ENCODE measurements at regions not wholly inside any gene's neighbourhood (a gene's known extent, or its start where the extent isn't known, plus 50 kb on each side); places are given as distances from the start of the nearest gene placed in this dataset.

DNA sequence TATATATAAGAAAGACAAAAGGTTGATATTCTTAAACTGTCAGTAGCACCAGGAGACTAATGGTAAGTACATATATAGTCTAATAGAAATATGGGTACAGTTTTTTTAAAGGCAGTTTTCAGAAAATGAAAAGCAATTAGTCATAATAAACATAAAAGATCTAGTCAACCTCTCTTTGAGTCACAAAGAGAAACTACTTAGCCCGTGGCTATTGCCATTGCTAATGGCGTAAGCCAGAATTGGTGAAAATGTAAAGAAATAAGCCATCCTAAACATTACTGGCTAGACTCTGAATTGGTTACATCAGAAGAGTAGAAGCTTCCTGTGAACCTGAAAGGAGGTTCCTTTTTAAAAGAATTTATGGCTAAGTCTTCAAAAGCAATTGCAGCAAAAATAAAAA, 668.7 kb upstream of the CPEB2 start:
- H3K4me1 ChIP-seq (ENCODE audit: insufficient read depth) = no peaks in the 10 kb centered on the region
- no peak for DNase-seq (ENCODE audit: low spot score)
- no peak for TF ChIP-seq EZH2 (IDR thresholded peaks at IDR 0.05; ENCODE audit: low read depth, unreplicated experiment)
- TF ChIP-seq, protein P1, sequence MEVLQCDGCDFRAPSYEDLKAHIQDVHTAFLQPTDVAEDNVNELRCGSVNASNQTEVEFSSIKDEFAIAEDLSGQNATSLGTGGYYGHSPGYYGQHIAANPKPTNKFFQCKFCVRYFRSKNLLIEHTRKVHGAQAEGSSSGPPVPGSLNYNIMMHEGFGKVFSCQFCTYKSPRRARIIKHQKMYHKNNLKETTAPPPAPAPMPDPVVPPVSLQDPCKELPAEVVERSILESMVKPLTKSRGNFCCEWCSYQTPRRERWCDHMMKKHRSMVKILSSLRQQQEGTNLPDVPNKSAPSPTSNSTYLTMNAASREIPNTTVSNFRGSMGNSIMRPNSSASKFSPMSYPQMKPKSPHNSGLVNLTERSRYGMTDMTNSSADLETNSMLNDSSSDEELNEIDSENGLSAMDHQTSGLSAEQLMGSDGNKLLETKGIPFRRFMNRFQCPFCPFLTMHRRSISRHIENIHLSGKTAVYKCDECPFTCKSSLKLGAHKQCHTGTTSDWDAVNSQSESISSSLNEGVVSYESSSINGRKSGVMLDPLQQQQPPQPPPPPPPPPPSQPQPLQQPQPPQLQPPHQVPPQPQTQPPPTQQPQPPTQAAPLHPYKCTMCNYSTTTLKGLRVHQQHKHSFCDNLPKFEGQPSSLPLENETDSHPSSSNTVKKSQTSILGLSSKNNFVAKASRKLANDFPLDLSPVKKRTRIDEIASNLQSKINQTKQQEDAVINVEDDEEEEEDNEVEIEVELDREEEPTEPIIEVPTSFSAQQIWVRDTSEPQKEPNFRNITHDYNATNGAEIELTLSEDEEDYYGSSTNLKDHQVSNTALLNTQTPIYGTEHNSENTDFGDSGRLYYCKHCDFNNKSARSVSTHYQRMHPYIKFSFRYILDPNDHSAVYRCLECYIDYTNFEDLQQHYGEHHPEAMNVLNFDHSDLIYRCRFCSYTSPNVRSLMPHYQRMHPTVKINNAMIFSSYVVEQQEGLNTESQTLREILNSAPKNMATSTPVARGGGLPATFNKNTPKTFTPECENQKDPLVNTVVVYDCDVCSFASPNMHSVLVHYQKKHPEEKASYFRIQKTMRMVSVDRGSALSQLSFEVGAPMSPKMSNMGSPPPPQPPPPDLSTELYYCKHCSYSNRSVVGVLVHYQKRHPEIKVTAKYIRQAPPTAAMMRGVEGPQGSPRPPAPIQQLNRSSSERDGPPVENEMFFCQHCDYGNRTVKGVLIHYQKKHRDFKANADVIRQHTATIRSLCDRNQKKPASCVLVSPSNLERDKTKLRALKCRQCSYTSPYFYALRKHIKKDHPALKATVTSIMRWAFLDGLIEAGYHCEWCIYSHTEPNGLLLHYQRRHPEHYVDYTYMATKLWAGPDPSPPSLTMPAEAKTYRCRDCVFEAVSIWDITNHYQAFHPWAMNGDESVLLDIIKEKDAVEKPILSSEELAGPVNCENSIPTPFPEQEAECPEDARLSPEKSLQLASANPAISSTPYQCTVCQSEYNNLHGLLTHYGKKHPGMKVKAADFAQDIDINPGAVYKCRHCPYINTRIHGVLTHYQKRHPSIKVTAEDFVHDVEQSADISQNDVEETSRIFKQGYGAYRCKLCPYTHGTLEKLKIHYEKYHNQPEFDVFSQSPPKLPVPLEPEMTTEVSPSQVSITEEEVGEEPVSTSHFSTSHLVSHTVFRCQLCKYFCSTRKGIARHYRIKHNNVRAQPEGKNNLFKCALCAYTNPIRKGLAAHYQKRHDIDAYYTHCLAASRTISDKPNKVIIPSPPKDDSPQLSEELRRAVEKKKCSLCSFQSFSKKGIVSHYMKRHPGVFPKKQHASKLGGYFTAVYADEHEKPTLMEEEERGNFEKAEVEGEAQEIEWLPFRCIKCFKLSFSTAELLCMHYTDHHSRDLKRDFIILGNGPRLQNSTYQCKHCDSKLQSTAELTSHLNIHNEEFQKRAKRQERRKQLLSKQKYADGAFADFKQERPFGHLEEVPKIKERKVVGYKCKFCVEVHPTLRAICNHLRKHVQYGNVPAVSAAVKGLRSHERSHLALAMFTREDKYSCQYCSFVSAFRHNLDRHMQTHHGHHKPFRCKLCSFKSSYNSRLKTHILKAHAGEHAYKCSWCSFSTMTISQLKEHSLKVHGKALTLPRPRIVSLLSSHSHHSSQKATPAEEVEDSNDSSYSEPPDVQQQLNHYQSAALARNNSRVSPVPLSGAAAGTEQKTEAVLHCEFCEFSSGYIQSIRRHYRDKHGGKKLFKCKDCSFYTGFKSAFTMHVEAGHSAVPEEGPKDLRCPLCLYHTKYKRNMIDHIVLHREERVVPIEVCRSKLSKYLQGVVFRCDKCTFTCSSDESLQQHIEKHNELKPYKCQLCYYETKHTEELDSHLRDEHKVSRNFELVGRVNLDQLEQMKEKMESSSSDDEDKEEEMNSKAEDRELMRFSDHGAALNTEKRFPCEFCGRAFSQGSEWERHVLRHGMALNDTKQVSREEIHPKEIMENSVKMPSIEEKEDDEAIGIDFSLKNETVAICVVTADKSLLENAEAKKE (CRISPR knock-in tag; IDR thresholded peaks at IDR 0.05) = no peak
- no peak for TF ChIP-seq ETS1 (IDR thresholded peaks at IDR 0.05)
- TF ChIP-seq NANOG (IDR thresholded peaks at IDR 0.05; ENCODE audit: borderline replicate concordance) = no peak
- no peak for TF ChIP-seq POLR2AphosphoS5 (IDR thresholded peaks at IDR 0.05; ENCODE audit: low read depth)
- no peak for TF ChIP-seq ZNF114 (CRISPR knock-in tag; IDR thresholded peaks at IDR 0.05)
- no peak overlapping the region for H2AFZ ChIP-seq
- no peaks in the 10 kb centered on the region for H4K20me1 ChIP-seq (replicated peaks; ENCODE audit: insufficient read depth)
- Mint-ChIP-seq H3K9me3 (no peaks in the 10 kb centered on the region), H3K4me3 (no peak overlapping the region), H3K36me3 (ENCODE audit: low read depth) (no peaks in the 10 kb centered on the region), H3K4me1 (peaks cover 10% of the 10 kb centered on the region; the same call in 2 of the 3 replicates), H3K27me3 (ENCODE audit: insufficient read depth, low read depth, poor library complexity) (no peaks in the 10 kb centered on the region), H3K27ac (no peak overlapping the region)
- H3K4me3 ChIP-seq = no peak overlapping the region
- H3K27me3 ChIP-seq (ENCODE audit: insufficient read depth) = no peaks in the 10 kb centered on the region
- no peak overlapping the region for H3K4me2 ChIP-seq
- 0 out of 2 replicates have a peak, but pooled peaks cover 3% of the 10 kb centered on the region for H3K9me2 ChIP-seq (ENCODE audit: insufficient read depth)
- no peak overlapping the region for H3K27ac ChIP-seq (ENCODE audit: low read depth)
- no peaks in the 10 kb centered on the region for H3K36me3 ChIP-seq (ENCODE audit: insufficient read depth)
- ATAC-seq = no peak
- H3F3A ChIP-seq (replicated peaks; ENCODE audit: low read depth) = no peaks in the 10 kb centered on the region
- no peaks in the 10 kb centered on the region for H3K79me2 ChIP-seq (replicated peaks; ENCODE audit: insufficient read depth)

All from GM23338 (cell line).